GM21367 (cell line): ENCODE measurements at regions not wholly inside any gene's neighbourhood (a gene's known extent, or its start where the extent isn't known, plus 50 kb on each side); places are given as distances from the start of the nearest gene placed in this dataset.

Experiments used
- ATAC-seq: cut with Tn5 transposase; IDR thresholded peaks from one replicate; pipeline ENCODE4 v1.9.1; 2021; ENCODE audit not compliant: unreplicated experiment

DNA sequence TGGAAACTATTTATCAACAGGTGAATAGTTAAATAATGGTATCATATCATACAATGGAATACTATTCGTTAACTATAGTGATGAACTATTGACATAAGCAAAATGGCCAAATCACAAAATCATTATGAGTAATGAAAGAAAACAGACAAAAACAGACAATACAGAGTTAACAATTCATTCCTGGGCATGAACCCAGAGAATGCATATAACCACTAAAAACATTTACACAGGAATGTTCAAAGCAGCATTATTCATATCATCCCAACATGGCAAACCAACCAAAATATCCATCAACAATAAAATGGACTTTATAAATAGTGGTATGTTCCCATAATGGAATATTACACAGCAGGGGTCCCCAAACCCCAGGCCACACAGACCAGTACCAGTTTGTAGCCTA, 131.2 kb upstream of the CYP1B1 start:
- no peak for ATAC-seq

DNA sequence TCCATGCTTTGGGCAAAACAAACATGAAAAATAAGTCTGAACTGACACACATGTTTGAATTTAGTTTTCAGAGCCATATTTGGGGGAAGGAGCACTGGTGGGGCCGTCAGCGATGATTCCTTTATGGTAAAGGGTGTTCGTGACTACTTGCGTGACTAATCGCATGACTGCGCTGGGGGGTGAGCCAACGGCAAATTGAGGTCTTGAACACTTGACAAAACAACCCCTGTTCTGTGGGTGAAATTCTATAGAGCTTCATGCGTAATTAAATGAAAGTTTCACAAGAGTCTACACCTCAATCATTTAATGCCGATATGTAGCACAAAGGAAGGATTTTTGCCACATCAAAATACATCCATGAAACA, 127.5 kb upstream of the CYP1B1 start:
- ATAC-seq: no peak

DNA sequence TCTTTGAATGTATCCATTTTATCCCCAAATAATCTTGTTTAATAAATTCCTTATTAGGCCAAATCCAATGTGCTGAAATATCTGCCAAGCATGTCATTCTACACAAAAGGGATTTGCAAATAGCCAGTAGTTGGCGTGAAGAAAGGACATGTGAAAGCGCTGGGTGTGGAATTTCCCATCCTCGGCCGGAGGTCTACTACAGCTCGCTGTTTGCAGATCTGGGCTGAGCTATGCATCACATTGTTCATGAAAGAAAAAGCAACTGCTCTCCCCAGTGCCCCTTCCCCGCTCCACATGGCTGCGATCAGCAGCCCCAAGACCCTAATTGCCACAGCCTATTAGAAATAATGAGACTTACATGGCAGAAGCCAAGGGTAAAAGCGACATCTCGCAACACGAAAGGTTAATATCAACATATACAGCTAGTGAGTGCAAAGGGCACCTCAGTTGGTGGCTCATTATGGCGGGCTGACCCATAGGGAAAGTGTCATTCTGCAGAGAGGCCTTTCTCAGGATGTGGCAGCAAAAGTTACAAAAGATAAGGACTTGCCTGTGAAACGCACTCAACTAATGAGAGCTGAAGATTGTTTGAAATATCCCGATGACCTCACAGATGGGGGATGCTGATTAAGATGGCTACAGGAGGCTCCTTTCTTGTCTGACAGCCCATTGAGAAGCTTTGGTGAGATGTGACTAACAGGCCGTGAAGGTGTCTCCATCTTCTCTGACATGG, 126.9 kb upstream of the CYP1B1 start:
- no peak for ATAC-seq

DNA sequence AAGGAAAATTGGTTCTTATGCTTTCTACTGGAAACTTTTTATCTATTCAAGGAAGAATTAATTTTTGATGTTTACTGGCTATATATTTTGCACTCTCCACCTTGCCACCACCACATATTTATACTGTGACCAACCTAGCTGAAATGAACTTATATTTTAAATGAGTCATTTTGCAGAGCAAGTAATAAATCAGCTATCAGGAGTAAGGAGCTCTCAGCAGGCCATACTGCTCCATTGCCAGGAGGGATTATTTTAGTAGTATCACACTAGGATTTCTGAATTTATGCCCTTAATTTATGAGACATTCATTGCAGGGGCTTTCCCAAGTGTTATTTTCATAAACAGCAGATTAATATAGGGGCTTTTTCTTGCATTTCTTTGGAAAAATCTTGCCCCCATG, 125.8 kb upstream of the CYP1B1 start:
- no peak for ATAC-seq

DNA sequence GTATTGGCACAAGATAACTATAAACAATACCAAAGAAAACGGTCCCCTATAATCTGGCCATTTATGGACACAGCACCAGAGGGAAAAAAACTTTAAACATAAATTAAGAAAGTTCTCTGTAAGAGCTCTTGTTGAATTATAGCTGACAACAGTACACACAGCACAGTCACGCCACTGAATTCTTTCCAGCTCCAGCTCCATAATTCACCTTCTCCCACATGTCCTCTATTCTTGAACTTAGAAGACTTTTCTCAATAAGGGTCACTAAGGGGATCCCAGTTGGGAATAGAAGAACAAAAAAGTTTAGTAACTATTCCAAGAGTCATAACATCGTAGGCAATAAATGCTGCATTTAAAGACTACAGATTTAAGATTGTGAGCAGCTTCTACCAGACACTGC, 124.6 kb upstream of the CYP1B1 start:
- ATAC-seq: no peak

DNA sequence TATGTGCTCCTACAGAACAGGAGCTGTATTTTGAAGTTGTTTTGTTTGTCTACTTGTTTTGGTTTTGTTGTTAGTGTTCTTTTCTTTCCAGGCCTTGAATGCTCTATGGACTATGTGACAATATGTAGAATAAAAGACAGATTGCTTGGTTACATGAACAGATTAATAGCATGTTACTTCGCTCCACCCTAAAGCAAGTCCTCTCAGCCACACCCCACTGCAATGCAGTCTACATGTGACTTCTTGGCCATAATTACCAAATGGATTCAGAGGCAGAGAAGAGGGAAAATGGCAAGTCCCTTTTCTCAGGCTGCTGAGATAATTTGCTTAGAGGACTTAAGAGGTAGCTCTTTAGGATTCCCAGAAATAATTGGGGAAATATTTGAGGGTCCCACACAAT, 123.2 kb upstream of the CYP1B1 start:
- no peak for ATAC-seq

DNA sequence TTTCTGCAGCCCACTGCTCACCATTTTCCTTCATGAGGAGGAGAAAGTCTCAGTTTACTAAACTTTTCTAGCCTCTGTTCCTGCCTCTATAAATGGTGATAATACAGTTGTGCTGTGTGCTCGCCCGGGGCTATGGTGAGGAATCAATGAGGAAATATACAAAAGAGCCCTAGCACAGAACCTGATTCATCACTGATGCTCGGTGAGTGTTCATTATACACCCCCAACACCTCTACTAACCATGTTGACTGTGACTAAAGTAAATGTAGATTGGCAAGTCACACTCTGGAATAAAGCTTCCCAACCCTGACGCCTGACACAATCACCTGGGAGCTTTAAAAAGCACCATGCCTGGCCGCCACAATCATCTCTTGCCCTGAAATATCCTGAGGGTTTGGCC, 118.8 kb upstream of the CYP1B1 start:
- ATAC-seq: no peak

DNA sequence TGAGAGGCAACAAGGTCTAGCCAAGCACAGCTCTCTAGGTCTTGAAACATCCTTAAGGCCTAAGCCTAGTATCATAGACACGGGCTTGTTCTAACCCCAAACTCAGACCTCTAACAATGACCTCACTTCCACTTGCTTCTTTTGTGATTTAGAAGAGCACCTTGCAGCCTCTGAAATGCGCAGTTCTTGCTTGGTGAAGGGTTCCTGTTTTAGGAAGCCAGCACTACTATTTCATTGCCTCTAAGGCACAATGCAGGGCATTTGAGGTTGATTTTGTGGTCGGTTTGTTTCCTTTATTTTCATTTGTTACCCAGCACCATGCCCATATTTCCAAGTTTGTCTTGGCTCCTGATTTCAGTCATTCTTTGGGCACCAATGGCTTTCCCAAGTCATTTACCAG, 117.0 kb upstream of the CYP1B1 start:
- ATAC-seq: no peak

DNA sequence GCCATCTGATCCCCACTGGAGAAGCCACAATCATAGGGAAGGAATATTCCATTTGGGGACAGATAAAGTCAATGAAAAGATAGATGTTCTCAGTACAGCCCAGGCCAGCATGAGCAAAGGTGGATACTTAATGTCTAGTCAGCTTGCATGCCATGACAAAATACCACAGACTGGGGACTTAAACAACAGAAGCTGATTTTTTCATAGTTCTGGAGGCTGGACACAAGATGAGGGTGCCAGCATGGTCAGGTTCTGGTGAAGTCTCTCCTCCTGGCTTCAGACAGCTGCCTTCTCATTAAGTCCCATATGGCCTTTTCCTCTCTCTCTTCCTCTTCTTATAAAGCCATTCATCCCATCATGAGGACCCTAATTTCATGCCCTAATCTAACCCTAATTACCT, 116.1 kb upstream of the CYP1B1 start:
- ATAC-seq: no peak

DNA sequence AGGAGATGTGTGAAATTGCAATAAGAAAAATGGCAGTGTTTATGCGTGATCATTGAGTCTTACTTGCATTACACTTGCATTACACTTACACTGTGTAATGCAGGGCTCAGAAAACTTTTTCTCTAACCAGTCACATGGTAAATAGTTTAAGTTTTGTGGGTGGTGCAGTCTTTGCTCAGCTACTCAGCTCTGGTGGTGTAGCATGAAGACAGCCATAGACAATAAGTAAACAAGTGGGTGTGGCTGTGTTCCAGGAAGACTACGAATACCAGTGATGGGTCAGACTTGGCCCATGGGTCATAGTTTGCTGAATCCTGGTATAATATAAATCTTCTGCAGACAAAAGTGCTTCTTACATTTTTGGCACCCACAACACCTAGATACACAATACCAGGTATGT, 115.6 kb upstream of the CYP1B1 start:
- ATAC-seq: no peak

DNA sequence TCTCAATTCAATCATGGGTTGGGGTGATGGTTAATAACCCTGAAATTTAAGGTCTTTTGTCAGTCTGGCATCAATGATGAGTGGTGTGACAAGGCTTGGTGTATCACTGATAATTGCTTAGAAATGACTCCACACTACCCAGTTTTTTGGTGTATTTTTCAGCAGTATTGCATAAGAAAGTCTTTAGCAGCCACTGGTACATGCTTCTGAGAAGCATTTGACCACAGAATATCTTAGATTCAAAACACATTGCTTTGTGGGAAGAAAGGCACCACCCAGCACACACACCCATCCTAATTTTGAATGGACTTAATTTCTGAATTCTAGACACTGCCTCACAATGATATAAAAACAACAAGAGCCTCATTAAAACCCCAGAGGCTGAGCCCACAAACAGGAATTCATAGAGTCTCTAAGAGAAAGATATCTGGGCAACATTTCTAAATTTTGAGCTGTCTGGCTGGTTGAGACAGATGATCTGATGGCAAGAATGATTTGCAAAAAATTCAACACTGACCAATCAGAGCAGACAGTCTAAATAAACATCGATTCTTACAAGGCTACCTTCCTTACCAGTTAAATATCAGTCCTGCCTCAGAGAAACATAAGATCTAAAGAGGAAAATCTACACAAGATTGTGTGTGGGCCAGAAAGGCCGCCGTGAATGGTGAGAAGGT, 114.7 kb upstream of the CYP1B1 start:
- no peak for ATAC-seq

DNA sequence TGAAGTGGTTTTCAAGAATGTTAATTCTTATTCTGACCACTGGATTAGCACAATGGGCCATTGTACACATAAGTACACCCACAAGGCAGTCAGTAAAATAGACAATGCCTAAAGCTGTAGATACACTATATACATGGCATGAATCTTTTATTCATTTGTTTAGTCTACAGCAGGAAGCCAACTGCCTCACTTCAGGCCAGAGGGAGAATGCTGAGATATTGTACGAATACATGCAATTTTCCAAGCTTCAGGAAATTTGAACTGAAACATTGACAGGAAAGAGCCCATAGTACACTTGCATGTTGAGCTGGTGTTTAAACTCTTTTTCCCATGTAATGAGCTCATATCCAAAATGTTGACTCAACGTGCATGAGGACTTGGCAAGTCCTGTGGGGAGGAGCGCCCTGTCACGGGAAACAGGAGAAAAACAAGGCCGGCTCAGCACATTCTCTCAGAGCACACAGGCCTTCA, 111.6 kb upstream of the CYP1B1 start:
- no peak for ATAC-seq

DNA sequence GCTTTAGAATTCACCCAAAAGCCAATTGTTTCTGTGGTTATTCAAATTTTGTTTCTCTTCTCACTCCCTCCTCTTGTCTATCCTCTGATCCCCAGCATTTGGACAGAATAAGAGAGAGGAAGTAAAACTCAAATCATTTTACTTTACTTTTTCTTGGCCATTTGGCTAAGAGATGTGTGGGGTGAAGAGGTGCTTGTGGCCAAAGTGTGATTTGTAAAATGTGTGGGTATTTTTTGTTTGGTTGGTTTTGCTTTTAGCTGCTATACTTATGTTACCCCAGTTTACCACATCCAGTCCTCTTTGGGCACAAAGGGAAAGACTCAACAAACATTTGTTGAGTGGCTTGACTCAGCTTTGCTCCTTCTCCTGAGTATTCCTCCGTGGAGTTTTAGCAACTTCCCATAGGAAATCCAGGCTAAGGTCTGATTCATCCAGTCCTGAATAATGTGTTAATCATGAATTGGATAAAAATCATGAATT, 109.1 kb upstream of the CYP1B1 start:
- peak; percentile 90 for ATAC-seq

DNA sequence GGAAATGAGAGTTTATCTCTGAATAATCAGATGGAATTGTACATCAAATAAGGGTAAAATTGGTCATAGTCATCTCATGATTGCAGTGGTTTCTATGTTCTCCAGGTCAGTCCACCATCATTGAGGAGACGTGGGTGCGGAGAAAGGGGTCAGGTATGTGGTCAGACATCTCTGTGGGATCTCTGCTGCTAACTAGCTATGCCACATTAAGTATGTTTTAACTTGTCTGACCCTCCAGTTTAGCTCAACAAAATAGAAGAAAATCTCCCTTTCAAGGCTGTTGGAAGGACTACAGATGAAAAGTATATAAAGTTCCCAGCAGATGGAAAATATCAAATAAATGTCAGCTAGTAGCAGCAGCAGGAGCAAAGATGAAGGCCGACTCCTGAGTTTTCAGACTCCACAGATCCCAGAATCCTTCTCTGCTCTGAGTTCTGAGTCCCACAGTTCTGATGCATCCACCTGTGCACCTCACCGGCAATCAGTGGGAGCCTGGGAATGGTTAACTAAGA, 106.6 kb upstream of the CYP1B1 start:
- ATAC-seq: no peak

DNA sequence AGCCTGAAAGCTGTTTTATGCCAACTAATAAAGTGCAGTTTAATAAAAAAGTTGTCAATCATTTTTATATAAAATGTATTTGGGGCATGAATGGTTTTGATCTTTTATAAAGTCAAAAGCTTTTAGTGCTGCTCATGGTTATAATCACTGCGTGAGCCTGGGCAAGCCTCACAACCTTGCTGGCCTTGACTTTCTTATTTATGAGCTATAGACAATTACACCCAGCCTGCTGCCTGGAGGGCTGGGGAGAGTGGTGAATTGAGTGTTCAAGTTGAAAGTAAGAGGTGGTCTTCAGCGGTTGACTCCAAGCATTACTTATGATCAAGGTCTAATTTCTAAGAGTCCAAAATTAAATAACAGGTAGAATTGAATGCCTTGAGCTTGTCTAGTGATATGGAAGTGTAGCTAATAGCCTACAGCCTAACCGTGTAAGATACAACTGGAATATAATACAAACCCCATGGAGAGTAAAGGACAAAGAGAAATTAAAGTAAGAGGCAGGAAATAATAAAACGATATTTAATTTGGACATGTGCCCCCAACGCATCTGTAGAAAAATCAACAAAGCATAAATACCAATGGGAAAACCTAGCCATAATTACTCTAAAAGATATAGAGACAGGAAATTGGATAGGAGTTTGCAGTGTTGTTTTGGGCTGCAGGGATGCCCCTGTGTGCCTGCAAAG, 106.0 kb upstream of the CYP1B1 start:
- ATAC-seq: no peak

DNA sequence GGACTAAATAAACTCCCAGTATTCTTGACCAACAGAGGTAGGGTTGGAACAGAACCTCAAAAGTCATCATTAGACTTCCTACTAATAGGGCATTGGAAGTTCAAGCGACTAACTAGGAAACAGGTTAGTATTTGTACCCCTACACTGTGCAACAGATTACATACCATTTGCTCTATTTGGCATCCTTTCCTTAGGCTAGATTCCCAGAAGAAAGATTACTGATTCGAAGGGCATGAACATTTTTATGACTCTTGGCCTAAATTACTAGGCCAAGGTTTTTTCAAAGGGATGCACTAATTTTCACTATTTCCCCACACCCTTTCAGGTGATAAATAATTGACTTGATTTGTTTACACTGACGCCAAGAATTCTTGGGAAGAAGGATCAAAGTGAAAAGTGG, 104.8 kb upstream of the CYP1B1 start:
- no peak for ATAC-seq

DNA sequence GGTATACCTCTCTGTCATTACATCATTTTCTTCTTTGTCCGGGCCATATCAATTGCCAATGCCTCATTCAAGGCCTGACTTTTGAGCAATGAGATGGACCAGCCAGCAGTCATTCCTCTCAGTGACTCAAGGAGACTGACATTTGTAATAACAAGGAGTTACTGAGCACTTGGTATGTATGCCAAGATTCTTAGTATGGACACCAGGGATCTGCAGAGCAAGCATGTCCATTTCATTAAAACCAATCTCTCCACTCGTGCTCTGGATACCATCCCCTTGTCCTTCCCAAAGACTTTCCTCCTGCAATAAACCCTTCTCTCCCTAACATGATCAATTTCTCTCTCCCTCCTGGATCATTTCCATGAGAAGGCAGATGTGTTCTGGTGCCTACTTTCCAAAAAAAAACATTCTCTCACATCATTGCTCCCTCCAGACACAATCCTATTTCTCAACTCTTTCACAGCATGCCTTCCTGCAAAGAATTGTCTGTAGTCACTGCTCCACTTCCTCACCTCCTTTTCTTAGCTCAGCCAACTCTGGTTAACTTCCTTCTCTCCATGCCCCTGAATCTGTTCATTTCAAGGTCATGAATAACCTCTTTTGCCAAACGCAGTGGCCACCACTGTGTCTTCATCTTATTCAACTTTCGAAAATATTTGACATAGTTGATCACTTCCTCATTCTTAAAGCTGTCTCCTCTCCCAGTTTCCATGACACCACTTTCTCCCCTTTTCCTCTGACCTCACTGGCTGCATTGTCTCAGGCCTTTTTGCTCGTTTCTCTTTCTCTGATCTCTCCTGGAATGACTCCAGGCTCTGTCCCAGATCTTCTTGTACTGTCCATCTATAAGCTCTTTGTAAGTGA, 102.8 kb upstream of the CYP1B1 start:
- ATAC-seq: peak; percentile 67

DNA sequence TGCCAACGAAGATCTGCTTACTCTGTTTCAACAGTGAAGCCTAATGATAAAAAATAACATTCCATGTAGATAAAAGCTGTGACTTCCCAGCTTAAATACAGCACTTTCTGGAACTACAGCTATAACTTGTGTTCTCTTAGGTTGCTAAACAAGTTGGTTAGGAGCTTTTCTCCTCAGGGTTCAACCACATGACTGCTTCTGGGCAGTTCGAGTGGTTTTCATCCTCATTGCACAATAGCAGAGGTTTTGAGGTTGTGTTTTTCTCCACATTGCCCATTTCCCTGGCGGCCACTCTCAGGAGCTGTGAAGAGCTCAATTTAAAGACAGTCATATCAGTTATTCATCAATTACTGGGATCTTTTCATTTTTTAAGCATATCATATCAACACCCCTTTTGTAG, 102.2 kb upstream of the CYP1B1 start:
- no peak for ATAC-seq

DNA sequence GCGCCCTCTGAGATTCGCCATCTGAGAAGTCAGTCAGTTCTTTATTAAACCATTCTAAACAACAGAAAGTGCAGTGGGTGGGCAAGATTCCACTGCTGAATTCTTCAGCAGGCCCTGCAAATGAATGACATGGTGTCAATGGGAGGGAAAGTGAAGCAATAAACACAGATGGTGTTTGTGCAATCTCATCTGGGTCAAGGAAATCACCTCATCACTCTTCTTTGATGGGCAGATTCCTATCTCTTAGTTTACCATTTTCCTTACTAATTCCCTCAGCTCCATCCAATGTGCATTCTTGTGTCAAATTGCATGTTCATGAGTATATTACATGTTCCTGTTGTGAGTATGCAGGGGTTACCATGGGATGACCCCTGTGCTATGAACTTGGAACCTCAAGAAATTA, 100.7 kb upstream of the CYP1B1 start:
- no peak for ATAC-seq

DNA sequence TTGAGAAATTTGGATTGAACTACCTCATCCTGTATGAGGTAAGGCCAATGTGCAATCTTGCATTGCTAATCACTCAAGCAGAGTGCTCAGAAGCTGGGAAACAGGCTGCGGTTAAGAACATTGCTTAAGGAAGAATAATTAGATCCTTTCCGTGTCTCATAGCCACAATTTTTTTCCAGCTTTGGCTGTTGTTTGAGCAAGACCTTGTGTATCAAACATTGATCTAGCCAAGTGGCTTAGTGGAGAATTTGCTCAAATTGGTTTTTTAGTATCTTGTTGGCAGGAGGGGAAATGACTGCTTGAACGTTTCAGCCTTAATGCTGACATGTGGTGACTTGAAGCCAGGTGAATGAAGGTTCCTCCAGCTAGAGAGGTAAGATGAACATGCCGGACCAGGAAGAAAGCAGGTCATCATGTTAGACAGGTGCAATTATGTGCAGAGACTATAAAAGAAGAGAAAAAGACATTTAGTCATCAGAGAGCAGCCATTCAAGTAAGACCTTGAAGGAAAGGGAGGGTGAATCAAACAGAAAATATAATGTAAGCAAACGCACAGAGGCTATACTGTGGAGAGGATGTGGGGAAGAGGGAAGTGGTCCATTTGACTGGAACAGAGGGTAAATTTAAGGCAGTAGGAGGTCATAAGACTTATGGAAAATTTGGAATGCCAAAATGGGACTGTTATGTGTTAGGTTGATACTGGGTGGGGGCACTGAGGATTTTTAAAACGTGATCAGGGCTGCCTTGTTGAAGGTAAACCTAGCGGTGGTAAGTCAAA, 98.9 kb upstream of the CYP1B1 start:
- ATAC-seq: no peak
